Inferior parietal cortex (tissue), 1 donor: ENCODE measurements at regions not wholly inside any gene's neighbourhood (a gene's known extent, or its start where the extent isn't known, plus 50 kb on each side); places are given as distances from the start of the nearest gene placed in this dataset.
"Not testable (repeated sequence)": the region's sequence is repeated elsewhere in the genome, so short reads cannot be mapped to it uniquely, and the experiment has no call there.

Experiments
- DNase-seq: peaks from one replicate; pipeline ENCODE4 v3.0.0-alpha.2; 2016; ENCODE audit errors: extremely low spot score

- DNase-seq: no peak
These were observed 270.4 kb upstream of the B3GALT2 start for GRCh38 chr1:193456811-193457280.

GRCh38 chr1:193451606-193452005 lies 265.2 kb upstream of the B3GALT2 start:
- DNase-seq: no peak

- no peak for DNase-seq
These were observed 264.6 kb upstream of the B3GALT2 start for GRCh38 chr1:193451001-193451400.

GRCh38 chr1:193448682-193449461 lies 262.5 kb upstream of the B3GALT2 start:
- no peak for DNase-seq

- no peak for DNase-seq
These were observed 257.5 kb upstream of the B3GALT2 start for GRCh38 chr1:193443886-193444285.

GRCh38 chr1:193438771-193439170 lies 252.4 kb upstream of the B3GALT2 start:
- DNase-seq: no peak

- DNase-seq: no peak
These were observed 251.9 kb upstream of the B3GALT2 start for GRCh38 chr1:193438312-193438711.

- no peak for DNase-seq
These were observed 251.4 kb upstream of the B3GALT2 start for GRCh38 chr1:193437785-193438184.

GRCh38 chr1:193437333-193437732 lies 250.9 kb upstream of the B3GALT2 start:
- DNase-seq: not testable (repeated sequence)

GRCh38 chr1:193435781-193436180 lies 249.4 kb upstream of the B3GALT2 start:
- no peak for DNase-seq

- no peak for DNase-seq
These were observed 247.9 kb upstream of the B3GALT2 start for GRCh38 chr1:193434319-193434718.

GRCh38 chr1:193433599-193433998 lies 247.2 kb upstream of the B3GALT2 start:
- no peak for DNase-seq

GRCh38 chr1:193432979-193433587 lies 246.7 kb upstream of the B3GALT2 start:
- DNase-seq: no peak

- DNase-seq: no peak
These were observed 245.0 kb upstream of the B3GALT2 start for GRCh38 chr1:193431265-193431977.

GRCh38 chr1:193427524-193427923 lies 241.1 kb upstream of the B3GALT2 start:
- DNase-seq: no peak

GRCh38 chr1:193426061-193426460 lies 239.6 kb upstream of the B3GALT2 start:
- no peak for DNase-seq

GRCh38 chr1:193421487-193421886 lies 235.1 kb upstream of the B3GALT2 start:
- no peak for DNase-seq

- no peak for DNase-seq
These were observed 232.9 kb upstream of the B3GALT2 start for GRCh38 chr1:193419295-193419694.

- no peak for DNase-seq
These were observed 232.3 kb upstream of the B3GALT2 start for GRCh38 chr1:193418745-193419058.

- peak; percentile 20 for DNase-seq
These were observed 231.7 kb upstream of the B3GALT2 start for GRCh38 chr1:193417945-193418744.

- no peak for DNase-seq
These were observed 231.0 kb upstream of the B3GALT2 start for GRCh38 chr1:193417403-193417802.
